Activated T-cell treated with anti-CD3 and anti-CD28 coated beads for 4 hours (primary cell): ENCODE measurements at regions not wholly inside any gene's neighbourhood (a gene's known extent, or its start where the extent isn't known, plus 50 kb on each side); places are given as distances from the start of the nearest gene placed in this dataset.
"Not testable (repeated sequence)": the region's sequence is repeated elsewhere in the genome, so short reads cannot be mapped to it uniquely, and the experiment has no call there.

ENCODE experiments used
- DNase-seq: peaks from one replicate; pipeline ENCODE4 v3.0.0-alpha.2; 2020

- no peak for DNase-seq
These were observed 216.1 kb downstream of the GLRX3 start for GRCh38 chr10:130352291-130352645.

- DNase-seq = no peak
These were observed 217.9 kb downstream of the GLRX3 start for GRCh38 chr10:130353928-130354572.

GRCh38 chr10:130354573-130354954, 218.4 kb downstream of the GLRX3 start:
- DNase-seq = no peak

GRCh38 chr10:130354976-130355795, 219.0 kb downstream of the GLRX3 start:
- no peak for DNase-seq

- DNase-seq = not testable (repeated sequence)
These were observed 220.2 kb downstream of the GLRX3 start for GRCh38 chr10:130356429-130356828.

- no peak for DNase-seq
These were observed 221.0 kb downstream of the GLRX3 start for GRCh38 chr10:130357226-130357625.

- DNase-seq = no peak
These were observed 221.8 kb downstream of the GLRX3 start for GRCh38 chr10:130357951-130358350.

GRCh38 chr10:130358981-130359650, 222.9 kb downstream of the GLRX3 start:
- DNase-seq = no peak

GRCh38 chr10:130359711-130360110, 223.5 kb downstream of the GLRX3 start:
- DNase-seq = no peak

- DNase-seq = no peak
These were observed 224.7 kb downstream of the GLRX3 start for GRCh38 chr10:130360826-130361311.

GRCh38 chr10:130361351-130362105, 225.3 kb downstream of the GLRX3 start:
- no peak for DNase-seq

GRCh38 chr10:130362308-130362761, 226.1 kb downstream of the GLRX3 start:
- no peak for DNase-seq

- DNase-seq = no peak
These were observed 226.9 kb downstream of the GLRX3 start for GRCh38 chr10:130363051-130363450.

GRCh38 chr10:130363899-130364445, 227.8 kb downstream of the GLRX3 start:
- no peak for DNase-seq

- no peak for DNase-seq
These were observed 228.6 kb downstream of the GLRX3 start for GRCh38 chr10:130364631-130365411.

- no peak for DNase-seq
These were observed 232.8 kb downstream of the GLRX3 start for GRCh38 chr10:130368761-130369560.

- no peak for DNase-seq
These were observed 233.6 kb downstream of the GLRX3 start for GRCh38 chr10:130369645-130370381.

GRCh38 chr10:130370721-130371120, 234.5 kb downstream of the GLRX3 start:
- no peak for DNase-seq

GRCh38 chr10:130371156-130371555, 235.0 kb downstream of the GLRX3 start:
- no peak for DNase-seq

GRCh38 chr10:130371666-130372065, 235.5 kb downstream of the GLRX3 start:
- DNase-seq = no peak
